ENCODE measurements at regions not wholly inside any gene's neighbourhood (a gene's known extent, or its start where the extent isn't known, plus 50 kb on each side); places are given as distances from the start of the nearest gene placed in this dataset.

GRCh38 chrX:55981603-55982002, 250.6 kb upstream of the KLF8 start:
- no peaks in the 10 kb centered on the region for H3K27me3 Mint-ChIP-seq (ENCODE audit: low read depth, unreplicated experiment)
- Histone ChIP-seq H4K20me1 (ENCODE audit: insufficient read depth, low read length) (no peaks in the 10 kb centered on the region), H3K36me3 (ENCODE audit: insufficient read depth, low read length) (no peaks in the 10 kb centered on the region), H2AFZ (ENCODE audit: low read depth, low read length) (no peak overlapping the region), H3K4me3 (ENCODE audit: insufficient read depth, low read depth, low read length) (no peak overlapping the region), H3K4me1 (ENCODE audit: insufficient read depth, low read length) (no peaks in the 10 kb centered on the region), H3K9ac (ENCODE audit: low read length) (no peak overlapping the region), H3K27me3 (ENCODE audit: insufficient read depth, low read length) (no peaks in the 10 kb centered on the region), H3K9me3 (ENCODE audit: insufficient read depth, low read depth, low read length) (no peaks in the 10 kb centered on the region), H3K79me2 (ENCODE audit: insufficient read depth, low read length) (no peaks in the 10 kb centered on the region), H3K4me2 (ENCODE audit: low read length) (no peak overlapping the region), H3K27ac (ENCODE audit: low read depth, low read length) (no peak overlapping the region)
- no peaks in the 10 kb centered on the region for H3K36me3 Mint-ChIP-seq (ENCODE audit: low read depth, unreplicated experiment)
- no peak for TF ChIP-seq EZH2 (IDR thresholded peaks at IDR 0.05; ENCODE audit: insufficient read depth, low read length)
- TF ChIP-seq, protein P1, sequence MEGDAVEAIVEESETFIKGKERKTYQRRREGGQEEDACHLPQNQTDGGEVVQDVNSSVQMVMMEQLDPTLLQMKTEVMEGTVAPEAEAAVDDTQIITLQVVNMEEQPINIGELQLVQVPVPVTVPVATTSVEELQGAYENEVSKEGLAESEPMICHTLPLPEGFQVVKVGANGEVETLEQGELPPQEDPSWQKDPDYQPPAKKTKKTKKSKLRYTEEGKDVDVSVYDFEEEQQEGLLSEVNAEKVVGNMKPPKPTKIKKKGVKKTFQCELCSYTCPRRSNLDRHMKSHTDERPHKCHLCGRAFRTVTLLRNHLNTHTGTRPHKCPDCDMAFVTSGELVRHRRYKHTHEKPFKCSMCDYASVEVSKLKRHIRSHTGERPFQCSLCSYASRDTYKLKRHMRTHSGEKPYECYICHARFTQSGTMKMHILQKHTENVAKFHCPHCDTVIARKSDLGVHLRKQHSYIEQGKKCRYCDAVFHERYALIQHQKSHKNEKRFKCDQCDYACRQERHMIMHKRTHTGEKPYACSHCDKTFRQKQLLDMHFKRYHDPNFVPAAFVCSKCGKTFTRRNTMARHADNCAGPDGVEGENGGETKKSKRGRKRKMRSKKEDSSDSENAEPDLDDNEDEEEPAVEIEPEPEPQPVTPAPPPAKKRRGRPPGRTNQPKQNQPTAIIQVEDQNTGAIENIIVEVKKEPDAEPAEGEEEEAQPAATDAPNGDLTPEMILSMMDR (IDR thresholded peaks at IDR 0.05; ENCODE audit: insufficient read depth, low read depth, low read length) = no peak
- DNase-seq (ENCODE audit: low read depth) (no peak), FAIRE-seq (no peak)
- no peaks in the 10 kb centered on the region for H3K4me1 Mint-ChIP-seq (ENCODE audit: low read depth, unreplicated experiment)
- no peak overlapping the region for H3K27ac Mint-ChIP-seq (ENCODE audit: unreplicated experiment)
- no peak overlapping the region for H3K4me3 Mint-ChIP-seq (ENCODE audit: unreplicated experiment)
- H3K9me3 Mint-ChIP-seq (ENCODE audit: unreplicated experiment) = no peaks in the 10 kb centered on the region

DNA sequence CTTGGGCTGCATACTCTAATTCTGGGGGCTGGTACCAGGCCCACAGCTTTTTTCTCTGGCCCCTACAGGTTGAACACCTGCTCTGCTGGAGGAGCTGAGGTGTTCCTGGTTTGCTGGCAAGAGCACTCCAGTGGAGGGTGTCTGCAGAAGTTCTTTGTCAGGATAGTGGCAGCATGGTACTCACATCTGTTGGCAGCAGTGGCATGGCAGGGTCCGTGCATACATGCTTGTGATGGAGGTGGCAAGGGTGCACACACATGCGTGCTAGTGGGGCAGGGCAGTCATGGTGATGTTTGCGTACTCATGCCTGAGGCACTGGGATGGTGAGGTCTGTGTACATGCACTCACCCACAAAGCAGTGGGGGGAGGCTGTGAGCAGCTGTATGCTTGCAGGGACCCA, 235.5 kb upstream of the KLF8 start:
- no peak for DNase-seq (ENCODE audit: low read depth)
- H3K27ac Mint-ChIP-seq (ENCODE audit: unreplicated experiment) = no peak overlapping the region
- TF ChIP-seq, protein P1 (IDR thresholded peaks at IDR 0.05; ENCODE audit: insufficient read depth, low read depth, low read length) = no peak
- no peak for TF ChIP-seq EZH2 (IDR thresholded peaks at IDR 0.05; ENCODE audit: insufficient read depth, low read length)
- Histone ChIP-seq H3K36me3 (ENCODE audit: insufficient read depth, low read length) (no peaks in the 10 kb centered on the region), H3K4me1 (ENCODE audit: insufficient read depth, low read length) (no peaks in the 10 kb centered on the region), H3K4me3 (ENCODE audit: insufficient read depth, low read depth, low read length) (no peak overlapping the region), H3K9me3 (ENCODE audit: insufficient read depth, low read depth, low read length) (no peaks in the 10 kb centered on the region), H3K27ac (ENCODE audit: low read depth, low read length) (no peak overlapping the region), H3K9ac (ENCODE audit: low read length) (no peak overlapping the region), H3K4me2 (ENCODE audit: low read length) (no peak overlapping the region), H3K79me2 (ENCODE audit: insufficient read depth, low read length) (no peaks in the 10 kb centered on the region), H3K27me3 (ENCODE audit: insufficient read depth, low read length) (no peaks in the 10 kb centered on the region), H2AFZ (ENCODE audit: low read depth, low read length) (no peak overlapping the region), H4K20me1 (ENCODE audit: insufficient read depth, low read length) (no peaks in the 10 kb centered on the region)
- no peaks in the 10 kb centered on the region for H3K9me3 Mint-ChIP-seq (ENCODE audit: unreplicated experiment)
- no peak for FAIRE-seq
- H3K4me3 Mint-ChIP-seq (ENCODE audit: unreplicated experiment) = no peak overlapping the region
- H3K27me3 Mint-ChIP-seq (ENCODE audit: low read depth, unreplicated experiment) = no peaks in the 10 kb centered on the region
- no peaks in the 10 kb centered on the region for H3K4me1 Mint-ChIP-seq (ENCODE audit: low read depth, unreplicated experiment)
- H3K36me3 Mint-ChIP-seq (ENCODE audit: low read depth, unreplicated experiment) = no peaks in the 10 kb centered on the region

- Histone ChIP-seq H2AFZ (ENCODE audit: low read depth, low read length) (no peak overlapping the region), H4K20me1 (ENCODE audit: insufficient read depth, low read length) (no peaks in the 10 kb centered on the region), H3K4me3 (ENCODE audit: insufficient read depth, low read depth, low read length) (no peak overlapping the region), H3K9me3 (ENCODE audit: insufficient read depth, low read depth, low read length) (no peaks in the 10 kb centered on the region), H3K4me2 (ENCODE audit: low read length) (no peak overlapping the region), H3K27me3 (ENCODE audit: insufficient read depth, low read length) (no peaks in the 10 kb centered on the region), H3K4me1 (ENCODE audit: insufficient read depth, low read length) (no peaks in the 10 kb centered on the region), H3K27ac (ENCODE audit: low read depth, low read length) (no peak overlapping the region), H3K36me3 (ENCODE audit: insufficient read depth, low read length) (no peaks in the 10 kb centered on the region), H3K79me2 (ENCODE audit: insufficient read depth, low read length) (no peaks in the 10 kb centered on the region), H3K9ac (ENCODE audit: low read length) (no peak overlapping the region)
- H3K27ac Mint-ChIP-seq (ENCODE audit: unreplicated experiment) = no peak overlapping the region
- TF ChIP-seq EZH2 (IDR thresholded peaks at IDR 0.05; ENCODE audit: insufficient read depth, low read length) = no peak
- TF ChIP-seq, protein P1 (IDR thresholded peaks at IDR 0.05; ENCODE audit: insufficient read depth, low read depth, low read length) = no peak
- DNase-seq (ENCODE audit: low read depth) (no peak), FAIRE-seq (no peak)
- H3K4me1 Mint-ChIP-seq (ENCODE audit: low read depth, unreplicated experiment) = no peaks in the 10 kb centered on the region
- no peaks in the 10 kb centered on the region for H3K9me3 Mint-ChIP-seq (ENCODE audit: unreplicated experiment)
- H3K4me3 Mint-ChIP-seq (ENCODE audit: unreplicated experiment) = no peak overlapping the region
- H3K27me3 Mint-ChIP-seq (ENCODE audit: low read depth, unreplicated experiment) = no peaks in the 10 kb centered on the region
- no peaks in the 10 kb centered on the region for H3K36me3 Mint-ChIP-seq (ENCODE audit: low read depth, unreplicated experiment)
Observed at GRCh38 chrX:56000174-56000573, 232.0 kb upstream of the KLF8 start.
